ENCODE measurements at regions not wholly inside any gene's neighbourhood (a gene's known extent, or its start where the extent isn't known, plus 50 kb on each side); places are given as distances from the start of the nearest gene placed in this dataset.
"Not testable (repeated sequence)": the region's sequence is repeated elsewhere in the genome, so short reads cannot be mapped to it uniquely, and the experiment has no call there.

GRCh38 chr1:120465900-120466299, 51.1 kb downstream of the NBPF8 start:
- H3K27ac Mint-ChIP-seq; H3K9me3 Mint-ChIP-seq; H3K4me1 Mint-ChIP-seq (ENCODE audit: low read depth in 2 of 2); DNase-seq; ATAC-seq (replicated peaks); H3K27me3 Mint-ChIP-seq; H3K4me3 Mint-ChIP-seq; H3K36me3 Mint-ChIP-seq (ENCODE audit: insufficient read depth): not testable (repeated sequence)

- H3K36me3 Mint-ChIP-seq (ENCODE audit: insufficient read depth), result peaks cover 12% of the 10 kb centered on the region
Observed at GRCh38 chr1:120477663-120478062, 62.8 kb downstream of the NBPF8 start.

GRCh38 chr1:120478400-120478799, 63.6 kb downstream of the NBPF8 start:
- H3K4me3 Mint-ChIP-seq; DNase-seq; ATAC-seq (replicated peaks); H3K27me3 Mint-ChIP-seq; H3K27ac Mint-ChIP-seq; H3K4me1 Mint-ChIP-seq (ENCODE audit: low read depth in 2 of 2); H3K9me3 Mint-ChIP-seq: not testable (repeated sequence)
- H3K36me3 Mint-ChIP-seq (ENCODE audit: insufficient read depth), result peaks cover 12% of the 10 kb centered on the region

More at GRCh38 chr1:120477663-120478062, 62.8 kb downstream of the NBPF8 start:
- not testable (repeated sequence) for H3K4me1 Mint-ChIP-seq (ENCODE audit: low read depth in 2 of 2); H3K4me3 Mint-ChIP-seq; ATAC-seq (replicated peaks); H3K27ac Mint-ChIP-seq; H3K9me3 Mint-ChIP-seq; DNase-seq; H3K27me3 Mint-ChIP-seq

GRCh38 chr1:120487542-120487941, 72.7 kb downstream of the NBPF8 start:
- H3K9me3 Mint-ChIP-seq; ATAC-seq (replicated peaks); H3K36me3 Mint-ChIP-seq (ENCODE audit: insufficient read depth); H3K4me3 Mint-ChIP-seq; H3K4me1 Mint-ChIP-seq (ENCODE audit: low read depth in 2 of 2); DNase-seq; H3K27me3 Mint-ChIP-seq: not testable (repeated sequence)
- H3K27ac Mint-ChIP-seq, result peak overlapping the region in 1 of 2 donors; percentile 26

- ATAC-seq (replicated peaks); H3K4me3 Mint-ChIP-seq; H3K4me1 Mint-ChIP-seq (ENCODE audit: low read depth in 2 of 2); H3K9me3 Mint-ChIP-seq; DNase-seq; H3K27ac Mint-ChIP-seq; H3K36me3 Mint-ChIP-seq (ENCODE audit: insufficient read depth); H3K27me3 Mint-ChIP-seq: not testable (repeated sequence)
Observed at GRCh38 chr1:120489217-120489616, 74.4 kb downstream of the NBPF8 start.

- not testable (repeated sequence) for ATAC-seq (replicated peaks); H3K4me1 Mint-ChIP-seq (ENCODE audit: low read depth in 2 of 2); H3K27me3 Mint-ChIP-seq; H3K36me3 Mint-ChIP-seq (ENCODE audit: insufficient read depth); H3K9me3 Mint-ChIP-seq; H3K27ac Mint-ChIP-seq; H3K4me3 Mint-ChIP-seq; DNase-seq
Observed at GRCh38 chr1:120497145-120497544, 82.3 kb downstream of the NBPF8 start.

GRCh38 chr1:120503284-120503683, 88.4 kb downstream of the NBPF8 start:
- H3K36me3 Mint-ChIP-seq (ENCODE audit: insufficient read depth); DNase-seq: not testable (repeated sequence)

GRCh38 chr1:120506352-120506751, 91.5 kb downstream of the NBPF8 start:
- not testable (repeated sequence) for DNase-seq; H3K36me3 Mint-ChIP-seq (ENCODE audit: insufficient read depth); H3K4me3 Mint-ChIP-seq; H3K27ac Mint-ChIP-seq; H3K27me3 Mint-ChIP-seq; ATAC-seq (replicated peaks); H3K9me3 Mint-ChIP-seq; H3K4me1 Mint-ChIP-seq (ENCODE audit: low read depth in 2 of 2)

More at GRCh38 chr1:120503284-120503683, 88.4 kb downstream of the NBPF8 start:
- H3K4me1 Mint-ChIP-seq (ENCODE audit: low read depth in 2 of 2); H3K9me3 Mint-ChIP-seq; H3K27me3 Mint-ChIP-seq; H3K27ac Mint-ChIP-seq; H3K4me3 Mint-ChIP-seq; ATAC-seq (replicated peaks): not testable (repeated sequence)

- ATAC-seq (replicated peaks); H3K27me3 Mint-ChIP-seq; H3K27ac Mint-ChIP-seq; DNase-seq; H3K9me3 Mint-ChIP-seq; H3K4me1 Mint-ChIP-seq (ENCODE audit: low read depth in 2 of 2); H3K36me3 Mint-ChIP-seq (ENCODE audit: insufficient read depth); H3K4me3 Mint-ChIP-seq: not testable (repeated sequence)
Observed at GRCh38 chr1:120508351-120508750, 93.5 kb downstream of the NBPF8 start.

- not testable (repeated sequence) for H3K36me3 Mint-ChIP-seq (ENCODE audit: insufficient read depth); DNase-seq; H3K9me3 Mint-ChIP-seq; H3K4me1 Mint-ChIP-seq (ENCODE audit: low read depth in 2 of 2); H3K27ac Mint-ChIP-seq; H3K27me3 Mint-ChIP-seq; ATAC-seq (replicated peaks); H3K4me3 Mint-ChIP-seq
Observed at GRCh38 chr1:120509258-120509657, 94.4 kb downstream of the NBPF8 start.

GRCh38 chr1:120513099-120513498, 98.3 kb downstream of the NBPF8 start:
- H3K27me3 Mint-ChIP-seq; DNase-seq; H3K9me3 Mint-ChIP-seq; H3K36me3 Mint-ChIP-seq (ENCODE audit: insufficient read depth); H3K4me1 Mint-ChIP-seq (ENCODE audit: low read depth in 2 of 2); H3K27ac Mint-ChIP-seq; ATAC-seq (replicated peaks); H3K4me3 Mint-ChIP-seq: not testable (repeated sequence)

GRCh38 chr1:120513531-120513930, 98.7 kb downstream of the NBPF8 start:
- H3K4me1 Mint-ChIP-seq (ENCODE audit: low read depth in 2 of 2); DNase-seq; H3K27ac Mint-ChIP-seq; H3K36me3 Mint-ChIP-seq (ENCODE audit: insufficient read depth); H3K9me3 Mint-ChIP-seq; H3K27me3 Mint-ChIP-seq; H3K4me3 Mint-ChIP-seq; ATAC-seq (replicated peaks): not testable (repeated sequence)

- not testable (repeated sequence) for H3K27me3 Mint-ChIP-seq; H3K4me1 Mint-ChIP-seq (ENCODE audit: low read depth in 2 of 2); H3K27ac Mint-ChIP-seq; DNase-seq; H3K4me3 Mint-ChIP-seq; H3K36me3 Mint-ChIP-seq (ENCODE audit: insufficient read depth); H3K9me3 Mint-ChIP-seq; ATAC-seq (replicated peaks)
Observed at GRCh38 chr1:120519196-120519595, 104.4 kb downstream of the NBPF8 start.

- not testable (repeated sequence) for H3K27me3 Mint-ChIP-seq; H3K36me3 Mint-ChIP-seq (ENCODE audit: insufficient read depth); H3K4me1 Mint-ChIP-seq (ENCODE audit: low read depth in 2 of 2); H3K4me3 Mint-ChIP-seq; ATAC-seq (replicated peaks); DNase-seq; H3K9me3 Mint-ChIP-seq
- peak overlapping the region in 1 of 2 donors; percentile 83 for H3K27ac Mint-ChIP-seq
Observed at GRCh38 chr1:120524416-120524815, 109.6 kb downstream of the NBPF8 start.

GRCh38 chr1:120525386-120525785, 110.6 kb downstream of the NBPF8 start:
- not testable (repeated sequence) for H3K36me3 Mint-ChIP-seq (ENCODE audit: insufficient read depth); H3K4me1 Mint-ChIP-seq (ENCODE audit: low read depth in 2 of 2); H3K27me3 Mint-ChIP-seq; H3K9me3 Mint-ChIP-seq
- H3K27ac Mint-ChIP-seq, result peak overlapping the region in 1 of 2 donors; percentile 67
- ATAC-seq (replicated peaks) (peak; percentile 99), DNase-seq (peak in 1 of 3 experiments; percentile 8)
- H3K4me3 Mint-ChIP-seq, result peak overlapping the region in 1 of 2 donors; percentile 12
